ENCODE measurements at regions not wholly inside any gene's neighbourhood (a gene's known extent, or its start where the extent isn't known, plus 50 kb on each side); places are given as distances from the start of the nearest gene placed in this dataset.

- H3K27ac Mint-ChIP-seq = no peak overlapping the region
- H3K27me3 Mint-ChIP-seq = no peaks in the 10 kb centered on the region
- no peaks in the 10 kb centered on the region for H3K4me1 Mint-ChIP-seq
These were observed 258.5 kb downstream of the PAX3 start for GRCh38 chr2:222040333-222040732.

GRCh38 chr2:222039821-222040220, 259.0 kb downstream of the PAX3 start:
- Mint-ChIP-seq H3K4me1 (no peaks in the 10 kb centered on the region), H3K27me3 (no peaks in the 10 kb centered on the region), H3K27ac (no peak overlapping the region)

More at GRCh38 chr2:222040333-222040732, 258.5 kb downstream of the PAX3 start:
- DNase-seq (no peak), ATAC-seq (no peak)
- Mint-ChIP-seq H3K9me3 (no peaks in the 10 kb centered on the region), H3K4me3 (no peak overlapping the region)

GRCh38 chr2:222038067-222038802, 260.6 kb downstream of the PAX3 start:
- H3K4me1 Mint-ChIP-seq = no peaks in the 10 kb centered on the region
- H3K27ac Mint-ChIP-seq = no peak overlapping the region
- no peaks in the 10 kb centered on the region for H3K9me3 Mint-ChIP-seq
- no peaks in the 10 kb centered on the region for H3K27me3 Mint-ChIP-seq
- H3K4me3 Mint-ChIP-seq = no peak overlapping the region
- DNase-seq = no peak
- ATAC-seq = no peak

More at GRCh38 chr2:222039821-222040220, 259.0 kb downstream of the PAX3 start:
- ATAC-seq = no peak
- H3K4me3 Mint-ChIP-seq = no peak overlapping the region
- DNase-seq = no peak
- H3K9me3 Mint-ChIP-seq = no peaks in the 10 kb centered on the region

GRCh38 chr2:222037211-222037610, 261.6 kb downstream of the PAX3 start:
- DNase-seq = no peak
- Mint-ChIP-seq H3K4me3 (no peak overlapping the region), H3K27ac (no peak overlapping the region), H3K4me1 (no peaks in the 10 kb centered on the region), H3K9me3 (no peaks in the 10 kb centered on the region), H3K27me3 (no peaks in the 10 kb centered on the region)
- ATAC-seq = no peak

- DNase-seq (no peak), ATAC-seq (no peak)
- Mint-ChIP-seq H3K9me3 (peaks cover 0 to 4% of the 10 kb centered on the region in 2 donors), H3K4me3 (no peak overlapping the region), H3K27me3 (no peaks in the 10 kb centered on the region), H3K4me1 (no peaks in the 10 kb centered on the region), H3K27ac (no peak overlapping the region)
These were observed 264.7 kb downstream of the PAX3 start for GRCh38 chr2:222034058-222034457.

GRCh38 chr2:222033541-222033940, 265.3 kb downstream of the PAX3 start:
- DNase-seq = no peak
- H3K4me3 Mint-ChIP-seq = no peak overlapping the region
- no peak for ATAC-seq
- no peaks in the 10 kb centered on the region for H3K4me1 Mint-ChIP-seq
- H3K27ac Mint-ChIP-seq = no peak overlapping the region
- H3K27me3 Mint-ChIP-seq = no peaks in the 10 kb centered on the region
- H3K9me3 Mint-ChIP-seq = peaks cover 0 to 9% of the 10 kb centered on the region in 2 donors

- ATAC-seq (no peak), DNase-seq (no peak)
- Mint-ChIP-seq H3K27ac (no peak overlapping the region), H3K4me3 (no peak overlapping the region), H3K4me1 (no peaks in the 10 kb centered on the region), H3K27me3 (peaks cover 7% of the 10 kb centered on the region), H3K9me3 (peaks cover 0 to 9% of the 10 kb centered on the region in 2 donors)
These were observed 272.9 kb downstream of the PAX3 start for GRCh38 chr2:222025881-222026271.

- ATAC-seq = no peak
- H3K4me1 Mint-ChIP-seq = no peaks in the 10 kb centered on the region
- peak overlapping the region in 1 of 2 donors; percentile 39 for H3K4me3 Mint-ChIP-seq
- H3K27ac Mint-ChIP-seq = no peak overlapping the region
- H3K9me3 Mint-ChIP-seq = peaks cover 0 to 9% of the 10 kb centered on the region in 2 donors
- H3K27me3 Mint-ChIP-seq = peaks cover 7% of the 10 kb centered on the region
- no peak for DNase-seq
These were observed 273.6 kb downstream of the PAX3 start for GRCh38 chr2:222024932-222025880.

GRCh38 chr2:222017252-222017850, 281.4 kb downstream of the PAX3 start:
- Mint-ChIP-seq H3K4me3 (no peak overlapping the region), H3K4me1 (no peaks in the 10 kb centered on the region), H3K9me3 (peaks cover 0 to 8% of the 10 kb centered on the region in 2 donors), H3K27me3 (no peaks in the 10 kb centered on the region), H3K27ac (no peak overlapping the region)
- no peak for DNase-seq
- no peak for ATAC-seq

GRCh38 chr2:222013889-222014288, 284.9 kb downstream of the PAX3 start:
- peaks cover 0 to 8% of the 10 kb centered on the region in 2 donors for H3K9me3 Mint-ChIP-seq
- no peak for DNase-seq
- no peak overlapping the region for H3K4me3 Mint-ChIP-seq
- H3K27ac Mint-ChIP-seq = no peak overlapping the region
- no peak for ATAC-seq
- no peaks in the 10 kb centered on the region for H3K27me3 Mint-ChIP-seq
- no peaks in the 10 kb centered on the region for H3K4me1 Mint-ChIP-seq

- Mint-ChIP-seq H3K9me3 (peaks cover 7 to 8% of the 10 kb centered on the region in 2 donors), H3K27me3 (no peaks in the 10 kb centered on the region), H3K4me1 (no peaks in the 10 kb centered on the region), H3K27ac (no peak overlapping the region), H3K4me3 (no peak overlapping the region)
- ATAC-seq (no peak), DNase-seq (no peak)
These were observed 298.5 kb downstream of the PAX3 start for GRCh38 chr2:222000326-222000725.

GRCh38 chr2:221999717-222000116, 299.1 kb downstream of the PAX3 start:
- no peak for ATAC-seq
- Mint-ChIP-seq H3K4me1 (no peaks in the 10 kb centered on the region), H3K9me3 (peaks cover 7 to 8% of the 10 kb centered on the region in 2 donors), H3K4me3 (no peak overlapping the region), H3K27me3 (no peaks in the 10 kb centered on the region), H3K27ac (no peak overlapping the region)
- DNase-seq = no peak

- no peak overlapping the region for H3K4me3 Mint-ChIP-seq
- no peaks in the 10 kb centered on the region for H3K4me1 Mint-ChIP-seq
These were observed 299.6 kb downstream of the PAX3 start for GRCh38 chr2:221999166-221999565.

GRCh38 chr2:221997683-221998082, 301.1 kb downstream of the PAX3 start:
- H3K4me3 Mint-ChIP-seq = no peak overlapping the region
- H3K27me3 Mint-ChIP-seq = no peaks in the 10 kb centered on the region
- peaks cover 8 to 12% of the 10 kb centered on the region in 2 donors for H3K9me3 Mint-ChIP-seq
- ATAC-seq (no peak), DNase-seq (no peak)
- no peak overlapping the region for H3K27ac Mint-ChIP-seq
- H3K4me1 Mint-ChIP-seq = no peaks in the 10 kb centered on the region

More at GRCh38 chr2:221999166-221999565, 299.6 kb downstream of the PAX3 start:
- DNase-seq (no peak), ATAC-seq (no peak)
- Mint-ChIP-seq H3K27me3 (no peaks in the 10 kb centered on the region), H3K9me3 (peaks cover 5 to 8% of the 10 kb centered on the region in 2 donors), H3K27ac (no peak overlapping the region)

GRCh38 chr2:221997100-221997499, 301.7 kb downstream of the PAX3 start:
- H3K27ac Mint-ChIP-seq = no peak overlapping the region
- H3K4me1 Mint-ChIP-seq = no peaks in the 10 kb centered on the region

More at GRCh38 chr2:221997100-221997499, 301.7 kb downstream of the PAX3 start:
- no peak overlapping the region for H3K4me3 Mint-ChIP-seq
- DNase-seq (no peak), ATAC-seq (no peak)
- no peaks in the 10 kb centered on the region for H3K27me3 Mint-ChIP-seq
- H3K9me3 Mint-ChIP-seq = peaks cover 8 to 12% of the 10 kb centered on the region in 2 donors

All from stimulated activated naive CD8-positive, alpha-beta T cell treated with anti-CD3 and anti-CD28 coated beads, Interleukin-15, amount 100 ng/mL, for 72 hours (primary cell).